GM04503 (cell line): ENCODE measurements at regions not wholly inside any gene's neighbourhood (a gene's known extent, or its start where the extent isn't known, plus 50 kb on each side); places are given as distances from the start of the nearest gene placed in this dataset.
A peak's percentile ranks its signal among the peaks of the same experiment; 100 is the strongest.
"Not testable (repeated sequence)": the region's sequence is repeated elsewhere in the genome, so short reads cannot be mapped to it uniquely, and the experiment has no call there.

Source experiments
- DNase-seq: peaks from one replicate; pipeline ENCODE4 v3.0.0-alpha.2; 2012; ENCODE audit warnings: low read depth

- DNase-seq: no peak
Observed at GRCh38 chr14:30160608-30161007, 233.0 kb upstream of the PRKD1 start.

GRCh38 chr14:30162066-30162465 lies 234.4 kb upstream of the PRKD1 start:
- no peak for DNase-seq

- DNase-seq: no peak
Observed at GRCh38 chr14:30165255-30165654, 237.6 kb upstream of the PRKD1 start.

GRCh38 chr14:30177781-30178180 lies 250.1 kb upstream of the PRKD1 start:
- DNase-seq: no peak

- no peak for DNase-seq
Observed at GRCh38 chr14:30179381-30180130, 251.9 kb upstream of the PRKD1 start.

- DNase-seq: no peak
Observed at GRCh38 chr14:30180219-30180618, 252.6 kb upstream of the PRKD1 start.

GRCh38 chr14:30185832-30186231 lies 258.2 kb upstream of the PRKD1 start:
- no peak for DNase-seq

GRCh38 chr14:30191639-30192279 lies 264.1 kb upstream of the PRKD1 start:
- DNase-seq: no peak

- no peak for DNase-seq
Observed at GRCh38 chr14:30193101-30193500, 265.5 kb upstream of the PRKD1 start.

- DNase-seq: peak; percentile 89
Observed at GRCh38 chr14:30193845-30194501, 266.3 kb upstream of the PRKD1 start.

GRCh38 chr14:30194741-30195148 lies 267.1 kb upstream of the PRKD1 start:
- peak; percentile 92 for DNase-seq

GRCh38 chr14:30195941-30196340 lies 268.3 kb upstream of the PRKD1 start:
- no peak for DNase-seq

GRCh38 chr14:30196861-30197260 lies 269.2 kb upstream of the PRKD1 start:
- DNase-seq: no peak

GRCh38 chr14:30198720-30199119 lies 271.1 kb upstream of the PRKD1 start:
- DNase-seq: not testable (repeated sequence)

GRCh38 chr14:30204431-30204980 lies 276.9 kb upstream of the PRKD1 start:
- DNase-seq: no peak

GRCh38 chr14:30209136-30209535 lies 281.5 kb upstream of the PRKD1 start:
- no peak for DNase-seq

- no peak for DNase-seq
Observed at GRCh38 chr14:30210630-30211029, 283.0 kb upstream of the PRKD1 start.

- no peak for DNase-seq
Observed at GRCh38 chr14:30211326-30211725, 283.7 kb upstream of the PRKD1 start.

GRCh38 chr14:30214014-30214413 lies 286.4 kb upstream of the PRKD1 start:
- no peak for DNase-seq

GRCh38 chr14:30214461-30215090 lies 286.9 kb upstream of the PRKD1 start:
- DNase-seq: no peak

GRCh38 chr14:30218907-30219306 lies 291.3 kb upstream of the PRKD1 start:
- no peak for DNase-seq

- DNase-seq: no peak
Observed at GRCh38 chr14:30221546-30221945, 293.9 kb upstream of the PRKD1 start.
